Fibroblast of upper back skin (primary cell): ENCODE measurements at regions not wholly inside any gene's neighbourhood (a gene's known extent, or its start where the extent isn't known, plus 50 kb on each side); places are given as distances from the start of the nearest gene placed in this dataset.
"Not testable (repeated sequence)": the region's sequence is repeated elsewhere in the genome, so short reads cannot be mapped to it uniquely, and the experiment has no call there.

Experiments
- DNase-seq: peaks from one replicate; pipeline ENCODE4 v3.0.0-alpha.2; 2013

DNA sequence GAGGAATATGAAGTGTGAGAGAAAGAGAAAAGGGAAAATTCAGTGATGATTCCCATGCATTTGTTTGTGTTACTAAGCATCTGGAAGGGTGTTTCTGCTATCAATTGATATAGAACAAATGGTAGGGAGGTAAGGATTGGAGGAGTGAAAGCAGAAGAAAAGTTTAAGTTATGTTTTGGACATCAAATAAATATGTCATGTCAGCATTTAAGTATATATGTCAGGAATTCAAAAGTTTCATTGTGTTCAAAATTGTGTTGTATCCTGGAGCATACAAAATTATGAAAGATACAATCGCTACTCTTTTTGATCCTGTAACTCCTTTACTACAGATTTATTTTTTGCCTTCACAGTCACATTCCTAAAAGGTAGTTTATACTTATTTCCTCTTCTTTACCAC is 885.8 kb downstream of the KCNA4 start:
- DNase-seq, result no peak

DNA sequence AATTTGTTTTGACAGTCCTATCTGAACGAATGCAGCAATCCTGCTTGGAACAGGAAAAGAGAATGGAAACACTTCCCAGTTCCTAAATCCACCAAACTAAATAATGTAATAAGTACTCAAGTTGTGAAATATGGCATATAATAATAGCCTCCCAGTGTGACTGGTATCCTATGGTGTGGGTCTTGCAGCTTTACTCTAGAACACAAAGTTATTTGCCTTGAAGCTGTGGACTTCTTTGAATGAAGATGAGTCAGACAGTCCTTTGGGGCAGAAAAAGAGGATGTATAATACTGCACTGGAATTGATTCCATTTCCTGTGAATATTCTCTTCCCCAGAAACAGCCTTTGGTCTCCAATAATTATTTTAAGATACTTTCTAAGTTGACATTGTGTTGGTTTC is 887.0 kb downstream of the KCNA4 start:
- DNase-seq, result peak; percentile 77

DNA sequence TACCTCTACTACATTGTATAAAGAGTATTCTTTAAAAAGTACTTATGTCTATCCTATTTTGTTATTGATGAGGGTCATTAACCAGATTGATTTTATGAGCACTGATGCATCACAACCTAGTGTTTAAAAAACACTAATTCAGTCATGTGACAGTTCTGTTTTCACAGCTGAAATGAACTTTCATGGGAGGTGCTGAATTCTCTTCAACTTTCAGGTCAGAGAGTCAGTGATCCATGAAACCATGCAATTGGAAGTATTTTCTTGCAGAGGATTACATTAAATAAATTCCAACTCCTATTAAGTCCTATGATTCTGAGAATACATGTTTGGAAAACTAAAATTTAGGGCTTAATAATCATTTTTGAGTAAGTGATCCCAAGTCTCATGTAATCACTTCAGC is 889.4 kb downstream of the KCNA4 start:
- no peak for DNase-seq

DNA sequence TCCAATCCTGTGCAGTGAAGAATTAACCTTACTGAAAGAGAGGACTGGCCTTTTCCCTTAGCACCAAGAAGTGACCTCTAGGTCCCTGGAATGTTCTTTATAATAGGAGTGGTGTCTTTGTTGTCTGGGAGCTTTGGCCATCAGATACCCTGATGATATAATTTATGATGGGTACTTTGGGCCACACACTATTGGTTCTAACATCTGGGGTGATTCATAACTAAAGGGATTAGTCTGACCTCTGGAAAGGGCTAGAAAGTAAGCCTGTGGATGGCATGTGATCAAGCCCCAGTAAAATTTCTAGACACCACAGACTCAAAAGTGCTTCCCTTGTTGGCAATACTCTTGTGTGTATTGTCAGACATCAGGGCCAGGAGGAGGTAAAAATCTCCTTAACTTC is 891.2 kb downstream of the KCNA4 start:
- peak; percentile 42 for DNase-seq

DNA sequence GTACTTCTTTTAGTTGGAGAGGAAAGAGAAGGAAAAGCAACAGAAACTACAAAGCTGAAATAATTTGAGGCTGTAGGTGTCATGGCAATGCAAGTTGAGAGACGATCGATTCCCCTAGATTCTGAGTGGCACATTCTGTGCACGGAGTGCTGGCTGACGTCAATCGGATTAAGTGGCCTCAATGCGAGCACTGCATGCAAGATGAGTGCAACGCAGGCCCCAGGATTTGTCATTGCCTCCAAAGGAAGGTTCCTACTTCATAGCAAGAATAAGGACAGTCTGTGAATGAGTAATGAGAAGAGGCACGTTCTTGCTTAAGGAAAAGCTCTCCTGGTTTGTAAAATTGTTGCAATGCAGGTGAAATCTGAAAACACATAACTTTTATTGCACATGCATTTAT is 892.4 kb downstream of the KCNA4 start:
- no peak for DNase-seq

DNA sequence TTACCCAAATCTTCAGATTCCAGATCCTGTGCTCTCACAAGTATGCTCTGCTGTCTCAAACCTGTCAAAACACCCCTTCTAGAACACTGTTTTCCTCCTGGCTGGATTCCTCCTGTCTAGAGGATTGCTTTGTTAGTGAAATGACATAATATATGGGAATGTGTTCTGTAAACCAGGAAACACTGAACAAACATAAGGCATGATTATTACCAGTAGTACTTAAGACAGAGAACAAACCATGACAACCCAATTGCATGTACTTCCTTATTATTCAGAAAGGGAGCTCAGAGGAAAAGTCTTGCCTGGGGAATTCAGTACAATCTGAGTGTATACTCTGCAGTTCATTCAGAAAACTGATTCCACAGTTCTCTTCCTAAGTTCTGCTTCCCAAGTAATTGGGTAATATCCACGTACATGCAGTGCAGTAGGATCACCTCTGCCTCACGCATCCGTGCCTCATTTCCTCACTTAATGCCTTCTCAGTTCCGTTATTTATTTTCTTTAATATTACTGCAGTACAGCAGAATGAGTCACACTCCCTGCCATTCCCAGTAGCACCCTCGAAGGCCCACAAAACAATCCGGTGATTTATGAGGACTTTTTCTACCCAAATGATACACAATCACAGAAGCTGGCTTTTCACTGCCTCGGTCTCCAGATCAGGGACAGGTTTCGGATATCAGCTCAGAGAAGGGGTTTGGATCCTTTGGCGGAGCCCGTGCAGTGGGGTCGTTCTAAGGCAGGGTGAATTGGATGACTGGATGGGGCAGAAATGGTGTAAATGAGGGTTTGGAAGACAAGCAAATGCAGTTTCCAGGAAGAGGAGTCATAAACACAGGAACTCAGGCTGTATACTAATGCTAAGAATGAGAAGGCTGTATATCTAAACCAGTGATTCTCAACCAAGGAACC is 896.9 kb downstream of the KCNA4 start:
- DNase-seq, result peak; percentile 76

DNA sequence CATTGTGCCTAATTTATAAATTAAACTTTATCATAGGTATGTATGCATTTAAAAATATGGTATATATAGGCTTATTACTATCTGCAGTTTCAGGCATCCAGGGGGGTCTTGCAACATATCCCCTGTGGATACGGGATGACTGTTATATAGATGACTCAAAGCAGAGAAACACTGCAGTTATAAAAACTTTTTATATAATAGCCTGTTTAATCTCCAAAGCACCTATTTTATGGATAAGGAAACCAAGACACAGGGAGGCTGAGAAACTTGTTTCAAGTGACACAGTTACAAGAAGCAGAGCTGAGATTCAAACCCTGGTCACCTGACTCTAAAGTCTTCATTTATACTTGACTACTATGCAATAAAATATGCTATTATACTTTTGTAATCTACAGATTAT is 897.7 kb downstream of the KCNA4 start:
- DNase-seq, result peak; percentile 69

DNA sequence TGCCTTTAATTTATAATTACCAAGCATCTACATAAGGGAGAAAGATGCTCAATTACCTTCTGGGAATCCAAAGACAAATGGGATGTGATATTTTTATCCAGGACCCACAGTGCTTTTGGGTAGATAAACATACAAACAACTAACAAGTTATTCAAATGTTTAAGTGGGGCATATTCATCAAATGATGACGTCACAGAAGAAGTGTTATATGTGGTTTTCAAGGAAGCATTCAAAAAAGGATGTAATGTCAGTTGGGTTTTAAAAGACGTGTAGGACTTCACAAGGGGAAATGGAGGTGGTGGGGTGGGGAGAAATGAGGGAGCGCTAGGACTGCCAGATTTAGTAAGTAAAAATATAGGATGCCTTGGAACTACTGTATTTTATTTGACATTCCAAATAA is 915.9 kb downstream of the KCNA4 start:
- DNase-seq, result no peak

DNA sequence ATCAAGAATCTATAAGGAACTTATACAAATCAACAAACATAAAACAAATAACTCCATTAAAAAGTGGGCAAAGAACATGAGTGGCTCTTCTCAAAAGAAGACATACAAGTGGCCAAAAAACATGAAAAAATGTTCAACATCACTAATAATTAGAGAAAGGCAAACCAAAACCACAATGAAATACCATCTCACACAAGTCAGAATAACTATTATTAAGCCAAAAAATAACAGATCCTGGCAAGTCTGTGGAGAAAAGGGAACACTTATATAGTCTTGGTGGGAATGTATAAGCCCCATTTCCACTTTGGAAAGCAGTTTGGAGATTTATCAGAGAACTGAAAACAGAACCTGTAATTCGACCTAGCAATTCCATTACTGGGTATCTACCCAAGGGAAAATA is 921.0 kb downstream of the KCNA4 start:
- DNase-seq, result peak; percentile 12

DNA sequence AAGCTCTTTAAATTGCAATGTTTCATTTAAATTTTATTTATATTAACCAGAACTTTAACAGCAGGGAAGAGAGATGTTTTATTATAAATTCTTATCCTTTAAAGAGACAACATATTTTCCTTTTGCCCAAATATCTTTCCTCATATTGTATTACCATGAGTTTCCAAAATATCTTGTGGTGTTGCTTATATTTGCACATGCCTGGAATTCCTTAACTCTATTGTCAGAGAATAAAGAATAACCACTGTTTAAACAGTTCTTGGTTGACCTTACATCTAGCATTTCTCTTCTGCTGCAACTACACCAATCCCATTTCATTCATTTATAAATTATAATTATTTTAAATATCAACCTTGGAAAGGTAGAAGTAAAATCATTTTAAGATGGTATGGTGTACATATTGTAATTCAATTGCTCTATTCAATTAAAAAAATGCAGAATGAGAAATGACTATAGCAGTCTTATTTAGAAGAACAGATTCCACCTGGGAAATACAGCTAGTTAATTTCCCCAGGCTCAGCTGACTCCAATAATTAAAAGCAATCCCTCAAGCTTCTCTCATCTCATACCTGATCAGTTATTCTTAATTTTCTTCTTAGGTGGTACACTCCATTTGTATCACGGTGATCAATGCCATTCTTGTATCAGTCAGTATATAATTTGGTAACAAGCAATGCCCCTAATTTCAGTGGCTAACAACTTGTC is 923.3 kb downstream of the KCNA4 start:
- peak; percentile 72 for DNase-seq

DNA sequence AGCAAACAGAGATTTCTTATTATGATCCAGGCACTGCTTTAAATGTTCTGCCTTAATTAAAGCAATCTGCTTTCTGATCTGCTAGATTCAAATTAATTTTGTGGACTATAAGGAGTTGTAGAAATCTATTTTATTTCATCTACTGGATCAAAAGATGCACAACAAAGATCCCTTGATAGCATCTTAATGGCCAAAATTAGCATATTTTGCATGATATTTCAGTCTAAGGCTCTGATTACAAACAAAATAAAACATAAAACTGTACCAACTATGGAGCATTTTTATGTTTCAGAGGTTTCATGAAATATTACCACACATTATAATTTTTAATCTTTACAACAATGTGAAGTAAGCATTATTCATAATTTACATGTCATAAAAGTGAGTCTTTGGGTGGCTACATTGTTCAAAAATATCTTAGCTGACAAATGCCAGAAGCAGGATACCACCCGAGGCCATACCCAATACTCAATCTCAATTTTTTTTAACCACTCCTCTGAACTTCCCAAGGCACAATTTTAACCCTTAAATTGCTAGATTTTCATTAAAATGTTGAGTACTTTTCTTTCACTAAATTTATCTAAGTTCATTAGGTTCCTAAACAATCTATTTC is 929.5 kb downstream of the KCNA4 start:
- no peak for DNase-seq

DNA sequence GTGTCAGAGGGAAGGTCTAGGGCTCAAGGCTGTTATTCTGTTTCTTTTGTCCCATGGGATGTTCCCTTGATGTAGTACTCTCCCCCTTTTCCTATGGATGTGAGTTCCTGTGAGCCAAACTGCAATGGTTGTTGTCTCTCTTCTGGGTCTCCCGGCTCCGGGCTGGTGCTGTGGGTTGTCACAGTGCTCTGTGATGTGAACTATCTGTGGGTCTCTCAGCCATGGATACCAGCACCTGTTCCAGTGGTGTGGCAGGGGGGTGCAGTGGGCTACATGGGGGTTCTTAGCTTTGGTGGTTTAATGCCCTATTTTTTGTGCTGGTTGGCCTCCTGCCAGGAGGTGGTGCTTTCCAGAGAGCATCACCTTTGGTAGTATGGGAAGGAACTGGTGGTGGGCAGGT is 941.1 kb downstream of the KCNA4 start:
- no peak for DNase-seq

DNA sequence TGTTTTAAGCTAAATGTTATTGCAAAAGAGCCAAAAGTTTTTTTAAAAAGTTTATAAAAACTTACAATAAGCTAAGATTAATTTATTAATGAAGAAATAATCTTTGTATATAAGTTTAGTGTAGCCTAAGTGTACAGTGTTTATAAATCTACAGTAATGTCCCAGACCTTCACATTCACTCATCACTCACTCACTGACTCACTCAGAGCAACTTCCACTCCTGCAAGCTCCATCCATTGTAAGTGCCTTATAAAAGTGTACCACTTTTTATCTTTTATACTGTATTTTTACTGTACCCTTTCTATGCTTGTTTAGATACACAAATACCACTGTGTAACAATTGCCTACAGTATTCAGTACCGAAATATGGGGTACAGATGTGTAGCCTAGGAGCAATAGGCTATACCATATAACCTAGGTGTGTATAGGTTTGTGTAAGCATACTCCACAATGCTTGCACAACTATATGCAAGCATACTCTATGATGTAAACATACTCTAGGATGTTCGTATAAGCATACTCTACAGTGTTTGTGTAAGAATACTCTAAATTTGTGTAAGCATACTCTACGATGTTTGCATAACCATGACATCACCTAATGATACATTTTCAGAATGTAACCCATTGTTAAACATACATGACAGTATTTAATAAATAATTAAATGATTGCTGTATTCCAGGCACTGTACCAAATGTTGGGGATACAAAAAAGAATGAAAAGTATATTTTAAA is 953.0 kb downstream of the KCNA4 start:
- no peak for DNase-seq

DNA sequence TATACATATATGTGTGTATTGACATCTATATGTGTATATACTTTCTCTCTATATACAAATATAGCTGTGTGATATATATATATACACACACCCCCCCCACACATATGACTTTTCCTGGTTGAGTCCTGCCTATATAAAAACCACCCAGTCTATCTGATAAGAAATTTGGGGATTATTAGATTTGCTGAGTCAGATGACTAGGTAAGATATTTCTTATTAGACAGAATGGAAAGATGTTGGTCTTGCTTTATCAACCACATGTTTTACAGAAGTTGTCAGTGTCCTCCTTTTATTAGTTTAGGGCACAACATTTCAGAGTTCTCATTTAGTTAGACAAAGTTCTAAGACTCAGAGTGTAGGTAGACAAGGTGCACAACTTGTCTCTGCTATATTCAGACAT is 953.3 kb downstream of the METTL15 start:
- DNase-seq, result no peak

DNA sequence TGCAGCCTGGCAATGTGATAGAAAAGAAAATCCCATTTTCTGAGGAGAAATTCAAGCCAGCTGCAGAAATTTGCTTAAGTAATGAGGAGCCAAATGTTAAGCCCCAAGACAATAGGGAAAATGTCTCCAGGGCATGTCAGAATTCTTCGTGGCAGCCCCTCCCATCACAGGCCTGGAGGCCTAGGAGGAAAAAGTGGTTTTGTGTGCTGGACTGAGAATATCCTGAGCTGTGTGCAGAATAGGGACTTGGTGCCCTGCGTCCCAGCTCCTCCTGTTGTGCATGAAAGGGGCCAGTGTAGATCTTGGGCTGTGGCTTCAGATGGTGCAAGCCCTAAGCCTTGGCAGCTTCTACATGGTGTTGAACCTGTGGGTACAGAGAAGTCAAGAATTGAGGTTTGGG is 948.3 kb downstream of the METTL15 start:
- not testable (repeated sequence) for DNase-seq

DNA sequence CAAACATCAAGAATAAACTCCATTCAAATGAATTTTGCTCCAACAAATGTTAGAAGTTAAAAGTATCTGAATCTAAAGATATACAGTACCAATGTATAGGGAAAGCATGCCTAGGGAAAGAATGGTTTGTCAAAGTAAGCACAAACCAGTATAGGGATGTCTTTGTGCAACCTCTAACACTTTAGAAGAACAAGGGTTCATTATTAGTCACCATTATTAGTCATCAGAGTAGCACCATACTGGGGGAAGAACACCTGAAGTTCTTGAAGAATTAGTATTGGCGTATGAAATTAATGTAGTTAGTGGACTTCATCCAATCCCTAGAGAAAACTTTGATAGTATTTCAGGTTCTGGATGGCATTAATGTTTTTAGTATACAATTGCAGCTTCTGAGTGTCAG is 943.7 kb downstream of the METTL15 start:
- DNase-seq, result no peak

DNA sequence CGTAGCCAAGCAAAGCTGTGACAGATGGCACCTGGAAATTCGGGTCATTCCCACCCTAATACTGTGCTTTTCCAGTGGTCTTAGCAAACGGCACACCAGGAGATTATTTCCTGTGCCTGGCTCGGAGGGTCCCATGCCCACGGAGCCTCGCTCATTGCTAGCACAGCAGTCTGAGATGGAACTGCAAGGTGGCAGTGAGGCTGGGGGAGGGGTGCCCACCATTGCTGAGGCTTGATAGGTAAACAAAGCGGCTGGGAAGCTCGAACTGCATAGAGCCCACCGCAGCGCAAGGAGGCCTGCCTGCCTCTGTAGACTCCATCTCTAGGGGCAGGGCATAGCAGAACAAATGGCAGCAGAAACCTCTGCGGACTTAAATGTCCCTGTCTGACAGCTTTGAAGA is 942.8 kb downstream of the METTL15 start:
- not testable (repeated sequence) for DNase-seq

DNA sequence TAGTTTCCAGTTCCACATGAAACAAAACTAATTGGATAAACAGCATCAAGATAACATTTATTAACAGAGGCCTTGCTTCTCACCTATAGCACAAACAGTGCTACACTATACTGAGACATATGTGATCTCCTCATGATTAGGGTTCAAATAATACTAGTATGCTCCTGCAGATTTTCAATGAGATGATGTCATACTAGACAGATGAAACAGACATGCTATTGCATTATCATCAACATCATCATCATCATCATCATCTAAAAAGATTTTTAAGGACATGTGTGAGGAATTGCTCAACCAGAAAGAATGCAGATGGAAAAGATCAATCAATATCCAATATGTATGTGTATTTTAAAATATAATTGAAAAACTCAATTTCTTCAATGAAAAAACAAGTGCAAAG is 932.3 kb downstream of the METTL15 start:
- no peak for DNase-seq

DNA sequence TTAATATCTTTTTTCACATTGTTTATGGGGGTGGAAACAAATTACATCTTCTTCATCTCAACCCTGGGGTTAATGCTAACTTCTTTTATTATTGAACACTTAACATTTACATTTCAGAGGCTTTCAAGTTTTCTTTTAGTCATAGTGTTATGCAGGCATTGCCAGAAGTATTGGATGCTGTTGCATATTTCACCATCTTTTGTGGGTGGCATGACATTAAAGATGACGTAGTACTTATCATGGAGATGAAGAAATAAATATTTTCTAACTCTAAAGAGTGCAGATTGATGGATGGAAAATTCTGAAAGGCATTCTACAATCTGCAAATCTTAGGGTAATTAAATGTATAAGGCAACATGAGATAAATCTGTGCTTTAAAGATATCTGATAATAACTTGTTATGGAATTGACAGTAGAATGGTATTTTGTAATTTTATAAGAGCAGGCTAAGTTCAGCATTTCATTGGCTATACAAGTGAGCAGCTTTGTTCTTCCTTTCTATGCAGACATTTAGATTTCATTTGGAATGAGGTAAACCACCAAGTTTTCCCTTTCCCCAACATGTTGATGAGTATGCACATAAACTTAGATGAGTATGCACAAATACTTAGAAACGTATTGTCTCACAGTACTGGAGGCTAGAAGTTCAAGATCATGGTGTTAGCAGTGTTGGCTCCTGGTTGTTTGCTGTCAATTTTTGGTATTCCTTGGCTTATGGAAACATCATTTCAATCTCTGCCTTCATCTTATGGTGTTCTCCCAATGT is 924.4 kb downstream of the METTL15 start:
- no peak for DNase-seq

DNA sequence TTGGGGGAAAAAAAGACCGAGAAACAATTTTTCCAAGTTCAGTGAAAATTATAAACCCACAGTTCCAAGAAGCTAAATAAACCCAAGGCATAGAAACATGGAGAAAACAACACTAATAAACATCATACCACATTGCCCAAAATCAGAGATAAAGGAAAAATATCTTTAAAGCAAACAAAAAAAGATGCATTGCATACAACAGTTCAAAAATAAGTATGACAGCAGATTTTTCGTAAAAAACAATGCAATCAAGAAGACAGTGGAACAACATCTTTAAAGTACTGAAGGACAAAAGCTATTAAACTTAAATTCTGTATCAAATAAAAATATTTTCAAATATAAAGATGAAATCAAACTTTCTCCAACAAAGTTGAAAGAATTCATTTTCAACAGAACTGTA is 921.3 kb downstream of the METTL15 start:
- DNase-seq, result no peak

DNA sequence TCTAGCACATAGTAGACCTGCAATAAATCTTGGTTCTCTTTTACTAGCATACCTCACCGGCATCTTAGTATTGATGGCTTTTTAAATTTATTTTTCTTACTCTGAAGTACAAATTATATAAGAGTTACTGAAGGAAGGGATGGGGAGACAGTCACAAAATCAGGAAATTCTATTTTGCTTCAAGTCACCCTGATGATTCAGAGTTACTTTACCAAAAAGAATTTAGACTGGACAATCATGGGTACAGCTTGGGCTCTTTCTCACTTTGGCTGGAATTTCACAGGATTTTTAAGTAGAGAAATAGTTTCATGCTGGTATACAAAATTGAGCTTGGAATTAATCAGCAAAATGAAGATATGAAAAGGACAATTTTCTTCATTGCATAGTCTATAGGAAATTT is 919.2 kb downstream of the METTL15 start:
- DNase-seq, result peak; percentile 22

DNA sequence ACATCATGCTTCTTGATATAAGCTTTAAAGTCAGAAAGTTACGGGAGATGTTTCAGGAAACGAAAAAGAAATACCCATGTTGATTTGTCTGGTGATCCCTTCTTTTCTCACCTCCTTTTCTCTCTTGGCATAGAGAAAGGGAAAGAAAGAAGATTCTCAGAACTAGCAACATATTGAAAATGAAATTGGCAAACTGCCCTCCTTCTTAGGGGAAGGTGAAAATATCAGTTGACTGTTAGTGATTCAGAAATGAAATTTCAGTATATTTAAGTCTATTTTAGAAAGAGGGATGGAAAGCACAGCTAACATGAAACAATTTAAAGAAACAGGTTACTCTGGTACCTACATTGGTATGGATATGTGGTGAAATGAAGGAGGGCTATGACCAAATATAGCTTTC is 918.1 kb downstream of the METTL15 start:
- DNase-seq, result no peak
